IMR-90 (cell line): ENCODE measurements at regions not wholly inside any gene's neighbourhood (a gene's known extent, or its start where the extent isn't known, plus 50 kb on each side); places are given as distances from the start of the nearest gene placed in this dataset.

Source experiments
- ATAC-seq: fragments of 200-7000 bp; cut with Tn5 transposase; 2 replicates; pipeline ENCODE4 v1.9.1; 2020; ENCODE audit warnings: low read depth, mild to moderate bottlenecking, moderate library complexity
- BruUV-seq: library from RNA; stranded (reverse); fragments of 400-500 nt; replicated peaks from 2 replicates; lab custom pipeline; 2021; lab: Mats Ljungman, UMichigan
- CTCF ChIA-PET: fragments of 300-600 bp; formaldehyde crosslinking; extraction: SDS; loops from one replicate; lab custom pipeline; 2021; ENCODE audit warnings: antibody characterized with exemption; lab: Yijun Ruan, JAX
- POLR2A ChIA-PET: fragments of 300-600 bp; sonication (Branson Sonifier 250); formaldehyde crosslinking; loops from one replicate; lab custom pipeline; 2022; ENCODE audit warnings: antibody characterized with exemption; ENCODE audit not compliant: unreplicated experiment; lab: Charles Lee
- DNase-seq: peaks from one replicate; pipeline ENCODE4 v3.0.0; 2013
- H2AFZ ChIP-seq: replicated peaks from 2 replicates; pipeline ENCODE3; 2013; ENCODE audit warnings: low read length, mild to moderate bottlenecking; ENCODE audit not compliant: poor library complexity
- H2AK5ac ChIP-seq: 2 replicates; pipeline ENCODE4 v1.6.1; 2013; ENCODE audit warnings: low read depth, low read length, inconsistent platforms
- H2AK9ac ChIP-seq: replicated peaks from 2 replicates; pipeline ENCODE3; 2013; ENCODE audit warnings: mild to moderate bottlenecking, low read depth, low read length, moderate library complexity; ENCODE audit not compliant: poor library complexity
- H2BK120ac ChIP-seq: 2 replicates; pipeline ENCODE4 v1.6.1; 2013; ENCODE audit warnings: low read depth, low read length, inconsistent platforms
- H2BK15ac ChIP-seq: 3 replicates; pipeline ENCODE4 v1.6.1; 2013; ENCODE audit warnings: low read depth, low read length, inconsistent platforms
- H2BK20ac ChIP-seq: 2 replicates; pipeline ENCODE4 v1.6.1; 2013; ENCODE audit warnings: low read depth, mild to moderate bottlenecking, inconsistent platforms, low read length, moderate library complexity
- H2BK5ac ChIP-seq: 2 replicates; pipeline ENCODE4 v1.6.1; 2013; ENCODE audit warnings: mild to moderate bottlenecking, low read depth, low read length, inconsistent platforms; ENCODE audit not compliant: poor library complexity, severe bottlenecking
- H3K14ac ChIP-seq: replicated peaks from 2 replicates; pipeline ENCODE4 v1.6.1; 2013; ENCODE audit warnings: low read depth, low read length, inconsistent platforms
- H3K18ac ChIP-seq: 2 replicates; pipeline ENCODE4 v1.6.1; 2013; ENCODE audit warnings: low read depth, low read length, control low read depth
- H3K23ac ChIP-seq: 2 replicates; pipeline ENCODE4 v1.6.1; 2013; ENCODE audit warnings: low read depth, low read length, inconsistent platforms
- H3K27ac ChIP-seq: 2 replicates; pipeline ENCODE4 v1.5.1; 2013; ENCODE audit warnings: mild to moderate bottlenecking, control low read depth, low read length; ENCODE audit not compliant: insufficient read depth
- H3K27me3 ChIP-seq: 2 replicates; pipeline ENCODE4 v1.6.1; 2013; ENCODE audit warnings: low read length; ENCODE audit not compliant: control insufficient read depth, insufficient read depth
- H3K36me3 ChIP-seq: 2 replicates; pipeline ENCODE4 v1.6.1; 2013; ENCODE audit warnings: low read length, mixed read lengths; ENCODE audit not compliant: control insufficient read depth, insufficient read depth
- H3K4ac ChIP-seq: 2 replicates; pipeline ENCODE4 v1.6.1; 2013; ENCODE audit warnings: low read depth, low read length, inconsistent platforms
- H3K4me1 ChIP-seq: 2 replicates; pipeline ENCODE4 v1.6.1; 2013; ENCODE audit warnings: low read length, mixed read lengths; ENCODE audit not compliant: control insufficient read depth, insufficient read depth
- H3K4me2 ChIP-seq: 2 replicates; pipeline ENCODE4 v1.6.1; 2013; ENCODE audit warnings: low read depth, mild to moderate bottlenecking, control low read depth, low read length, moderate library complexity
- H3K4me3 ChIP-seq: 2 replicates; pipeline ENCODE4 v1.5.1; 2013; ENCODE audit warnings: low read depth, mild to moderate bottlenecking, control low read depth, low read length, moderate library complexity; ENCODE audit not compliant: insufficient read depth
- H3K56ac ChIP-seq: 2 replicates; pipeline ENCODE4 v1.6.1; 2013; ENCODE audit warnings: low read length, inconsistent platforms; ENCODE audit not compliant: insufficient read depth; ENCODE audit errors: extremely low read depth
- H3K79me1 ChIP-seq, 2 experiments: 2 replicates each; pipeline ENCODE4 v1.6.1; 2013; ENCODE audit warnings: low read length in 2 of 2, inconsistent platforms in 1 of 2, low read depth in 1 of 2
- H3K9ac ChIP-seq: 2 replicates; pipeline ENCODE4 v1.6.1; 2013; ENCODE audit warnings: low read depth, low read length, control low read depth
- H3K9me1 ChIP-seq: 2 replicates; pipeline ENCODE4 v1.6.1; 2013; ENCODE audit warnings: low read length, inconsistent platforms; ENCODE audit not compliant: insufficient read depth
- H3K9me3 ChIP-seq: 2 replicates; pipeline ENCODE4 v1.6.1; 2013; ENCODE audit warnings: low read length; ENCODE audit not compliant: control insufficient read depth, insufficient read depth
- H4K20me1 ChIP-seq: 2 replicates; pipeline ENCODE4 v1.6.1; 2013; ENCODE audit warnings: low read length, inconsistent platforms; ENCODE audit not compliant: insufficient read depth
- H4K5ac ChIP-seq: 2 replicates; pipeline ENCODE4 v1.6.1; 2013; ENCODE audit warnings: mild to moderate bottlenecking, low read depth, low read length, control low read depth
- H4K8ac ChIP-seq, 2 experiments: 2 replicates each; pipeline ENCODE4 v1.6.1; 2013; ENCODE audit warnings: low read depth in 2 of 2, low read length in 2 of 2, control low read depth in 1 of 2, inconsistent platforms in 1 of 2
- H4K91ac ChIP-seq: 2 replicates; pipeline ENCODE4 v1.6.1; 2013; ENCODE audit warnings: low read depth, low read length, inconsistent platforms; ENCODE audit not compliant: insufficient read depth
- BHLHE40 ChIP-seq: fragments of 150-350 bp; IDR thresholded peaks from 2 replicates; pipeline ENCODE4 v1.6.1; 2016; ENCODE audit warnings: mild to moderate bottlenecking, low read depth, low read length
- CHD1 ChIP-seq: IDR thresholded peaks from 2 replicates; pipeline ENCODE4 v1.6.1; 2012; ENCODE audit warnings: low read depth, low read length, improper control_type of control experiment
- CTCF ChIP-seq: conservative IDR thresholded peaks from 2 replicates; pipeline ENCODE4 v1.5.1; 2012; ENCODE audit warnings: mild to moderate bottlenecking, low read depth, low read length, improper control_type of control experiment
- ELK1 ChIP-seq: fragments of 150-350 bp; IDR thresholded peaks from 2 replicates; pipeline ENCODE4 v1.6.1; 2016; ENCODE audit warnings: low read depth, mild to moderate bottlenecking, low read length, moderate library complexity, borderline replicate concordance
- MAFK ChIP-seq: IDR thresholded peaks from 2 replicates; pipeline ENCODE4 v1.6.1; 2012; ENCODE audit warnings: low read depth, low read length, improper control_type of control experiment
- MAZ ChIP-seq: IDR thresholded peaks from 2 replicates; pipeline ENCODE4 v1.6.1; 2012; ENCODE audit warnings: low read depth, mild to moderate bottlenecking, low read length, improper control_type of control experiment, moderate library complexity, borderline replicate concordance
- MXI1 ChIP-seq: IDR thresholded peaks from 2 replicates; pipeline ENCODE4 v1.6.1; 2012; ENCODE audit warnings: low read depth, mild to moderate bottlenecking, low read length, moderate library complexity, borderline replicate concordance
- NFE2L2 ChIP-seq: fragments of 150-350 bp; IDR thresholded peaks from 2 replicates; pipeline ENCODE4 v1.6.1; 2016; ENCODE audit warnings: low read depth, mild to moderate bottlenecking, low read length
- POLR2A ChIP-seq: IDR thresholded peaks from 2 replicates; pipeline ENCODE4 v1.6.1; 2012; ENCODE audit warnings: mild to moderate bottlenecking, low read depth, low read length
- RAD21 ChIP-seq: IDR thresholded peaks from 2 replicates; pipeline ENCODE4 v1.6.1; 2012; ENCODE audit warnings: low read length, improper control_type of control experiment
- RCOR1 ChIP-seq: IDR thresholded peaks from 2 replicates; pipeline ENCODE4 v1.6.1; 2012; ENCODE audit warnings: mild to moderate bottlenecking, low read length, improper control_type of control experiment; ENCODE audit not compliant: insufficient replicate concordance
- RFX5 ChIP-seq: IDR thresholded peaks from 2 replicates; pipeline ENCODE4 v1.8.0; 2012; ENCODE audit warnings: low read depth, mild to moderate bottlenecking, low read length, moderate library complexity
- USF2 ChIP-seq: fragments of 150-350 bp; IDR thresholded peaks from 2 replicates; pipeline ENCODE4 v1.6.1; 2017; ENCODE audit warnings: mild to moderate bottlenecking, antibody characterized with exemption, low read length, low read depth
- WGBS, 2 experiments: methylation state at CpG; one replicate each; pipeline versions ENCODE4 v1.1.5 to v1.1.7; 2013; ENCODE audit warnings: missing lambda C conversion rate in 2 of 2; ENCODE audit not compliant: insufficient read length in 1 of 2; ENCODE audit errors: extremely low coverage in 2 of 2; 5-methylcytosine and 5-hydroxymethylcytosine counted together
- dilution Hi-C: fragments of 300-500 bp; cut with HindIII; formaldehyde crosslinking; loops from one replicate; pipeline ENCODE4 v1.14.3; 2018; ENCODE audit warnings: low sequenced_read_pairs; ENCODE audit not compliant: unreplicated experiment
- in situ Hi-C: fragments of 300-500 bp; cut with MboI; formaldehyde crosslinking; loops from 3 replicates; pipeline ENCODE4 v1.14.3; 2019; ENCODE audit warnings: low sequenced_read_pairs, inconsistent platforms, mixed read lengths
- intact Hi-C: fragments of 100-400 bp; cut with micrococcal nuclease; formaldehyde crosslinking; loops from 2 replicates; pipeline ENCODE4 v1.10.0; 2022

GRCh38 chr6:30396833-30397479 lies 52.0 kb downstream of the RPP21 start (continued):
- no peak for TF ChIP-seq RCOR1

GRCh38 chr6:30397697-30398096 lies 52.7 kb downstream of the RPP21 start:
- dilution Hi-C loops (no loop called here), in situ Hi-C loops (loop anchor here (10.0 kb wide), 1 partner anchor 173 kb away; no protein-coding TSS in a partner anchor), intact Hi-C loops (loop anchor here (1.0 kb wide), 3 partner anchors 40 to 178 kb away; no protein-coding TSS in a partner anchor)
- CTCF ChIA-PET, result interaction anchor here (0.6 to 1.0 kb wide), 3 partner anchors 9 to 179 kb away, joined by 3 to 4 read pairs (median 3); no protein-coding TSS in a partner anchor
- H3K79me1 ChIP-seq, result no peaks in the 10 kb centered on the region
- ATAC-seq, result no peak
- H3K4me1 ChIP-seq, result no peaks in the 10 kb centered on the region
- H3K27ac ChIP-seq, result no peak overlapping the region
- no peak overlapping the region for H4K8ac ChIP-seq
- no peak overlapping the region for H2AFZ ChIP-seq
- no peak overlapping the region for H4K91ac ChIP-seq
- no peak overlapping the region for H4K5ac ChIP-seq
- no peak overlapping the region for H3K18ac ChIP-seq
- no peaks in the 10 kb centered on the region for H3K9me1 ChIP-seq
- no peak overlapping the region for H3K56ac ChIP-seq
- no peaks in the 10 kb centered on the region for H4K20me1 ChIP-seq
- H3K4me2 ChIP-seq, result no peak overlapping the region
- H2AK5ac ChIP-seq, result no peak overlapping the region
- H3K9me3 ChIP-seq, result no peaks in the 10 kb centered on the region
- no TSS peak for BruUV-seq
- no peak overlapping the region for H2BK5ac ChIP-seq
- peaks cover 20% of the 10 kb centered on the region for H3K27me3 ChIP-seq
- H2BK15ac ChIP-seq, result no peak overlapping the region
- no peak overlapping the region for H3K4me3 ChIP-seq
- H3K23ac ChIP-seq, result no peak overlapping the region
- H3K14ac ChIP-seq, result no peak overlapping the region
- no peak overlapping the region for H3K9ac ChIP-seq
- no peak overlapping the region for H2BK20ac ChIP-seq
- POLR2A ChIA-PET, result no interaction called here
- no peak overlapping the region for H2AK9ac ChIP-seq
- no peaks in the 10 kb centered on the region for H3K36me3 ChIP-seq
- H3K4ac ChIP-seq, result no peak overlapping the region
- 31% methylated on average over 2 of the region's 3 CpGs; no CpG with 5 or more reads in 1 of the 2 experiments for WGBS, 2 experiments
- no peak overlapping the region for H2BK120ac ChIP-seq
- no peak for DNase-seq
- TF ChIP-seq ELK1 (no peak), MXI1 (no peak), CTCF (no peak), MAZ (no peak), MAFK (no peak), RAD21 (no peak), RFX5 (no peak), CHD1 (no peak), BHLHE40 (no peak), POLR2A (no peak), NFE2L2 (no peak), USF2 (no peak), RCOR1 (no peak)
